Thoracic aorta (tissue), 2 donors: ENCODE measurements at regions not wholly inside any gene's neighbourhood (a gene's known extent, or its start where the extent isn't known, plus 50 kb on each side); places are given as distances from the start of the nearest gene placed in this dataset.

Experiments
- ATAC-seq: fragments of 150-250 bp; one replicate; pipeline ENCODE4 v1.8.0; 2017; ENCODE audit warnings: low read depth; ENCODE audit not compliant: insufficient number of reproducible peaks, low FRiP score
- DNase-seq: peaks from one replicate; pipeline ENCODE4 v3.0.0-alpha.2; 2020; ENCODE audit warnings: low spot score
- H3K27ac ChIP-seq, 2 donors: fragments of 200-600 bp; sonication (generic); 1 replicate in 1 of 2; 2 replicates in 1 of 2; pipeline ENCODE4 v1.5.1; 2016; ENCODE audit warnings: mild to moderate bottlenecking in 2 of 2, moderate library complexity in 2 of 2
- H3K27me3 ChIP-seq: fragments of 200-600 bp; sonication (generic); replicated peaks from 2 replicates; pipeline ENCODE4 v1.6.0; 2016; ENCODE audit warnings: mild to moderate bottlenecking; ENCODE audit not compliant: insufficient read depth
- H3K36me3 ChIP-seq: fragments of 200-600 bp; sonication (generic); one replicate; pipeline ENCODE4 v1.5.1; 2016
- H3K4me1 ChIP-seq, 2 donors: fragments of 200-600 bp; sonication (generic); 1 replicate in 1 of 2; 2 replicates in 1 of 2; pipeline versions ENCODE4 v1.5.1 to v1.6.0; 2016; ENCODE audit warnings: low read depth in 2 of 2, mild to moderate bottlenecking in 1 of 2; ENCODE audit not compliant: control insufficient read depth in 1 of 2
- H3K4me3 ChIP-seq: fragments of 200-600 bp; sonication (generic); 2 replicates; pipeline ENCODE4 v1.5.1; 2016; ENCODE audit warnings: mild to moderate bottlenecking
- H3K9me3 ChIP-seq: fragments of 200-600 bp; sonication (generic); 2 replicates; pipeline ENCODE4 v1.5.1; 2016
- TF ChIP-seq, protein P1 (sequence below): fragments of 200-600 bp; sonication (generic); IDR thresholded peaks from one replicate; pipeline ENCODE4 v1.5.1; 2019; ENCODE audit warnings: antibody characterized with exemption

DNA sequence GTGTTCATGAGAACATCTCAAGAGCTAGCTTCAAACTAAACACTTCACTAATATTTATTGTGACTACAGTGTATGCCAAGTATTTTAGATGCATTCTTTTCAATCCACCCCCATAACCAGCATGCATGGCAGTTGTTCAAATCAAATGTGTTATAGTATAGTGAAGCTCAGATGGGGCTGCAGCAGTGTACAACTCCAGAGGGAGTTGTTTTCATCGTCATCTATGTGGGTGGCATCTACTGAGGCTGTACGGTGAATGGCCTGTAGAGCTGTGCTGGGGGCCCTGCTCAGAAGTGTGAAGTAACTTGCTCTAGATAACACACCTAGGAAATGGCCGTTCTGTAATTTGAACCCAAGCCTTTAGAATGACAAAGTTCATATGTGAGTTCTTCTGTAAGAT, 71.8 kb upstream of the LRATD1 start:
- Histone ChIP-seq H3K27me3 (no peaks in the 10 kb centered on the region), H3K36me3 (no peaks in the 10 kb centered on the region), H3K9me3 (no peaks in the 10 kb centered on the region), H3K4me1 (no peaks in the 10 kb centered on the region), H3K27ac (no peak overlapping the region), H3K4me3 (no peak overlapping the region)
- TF ChIP-seq, protein P1, sequence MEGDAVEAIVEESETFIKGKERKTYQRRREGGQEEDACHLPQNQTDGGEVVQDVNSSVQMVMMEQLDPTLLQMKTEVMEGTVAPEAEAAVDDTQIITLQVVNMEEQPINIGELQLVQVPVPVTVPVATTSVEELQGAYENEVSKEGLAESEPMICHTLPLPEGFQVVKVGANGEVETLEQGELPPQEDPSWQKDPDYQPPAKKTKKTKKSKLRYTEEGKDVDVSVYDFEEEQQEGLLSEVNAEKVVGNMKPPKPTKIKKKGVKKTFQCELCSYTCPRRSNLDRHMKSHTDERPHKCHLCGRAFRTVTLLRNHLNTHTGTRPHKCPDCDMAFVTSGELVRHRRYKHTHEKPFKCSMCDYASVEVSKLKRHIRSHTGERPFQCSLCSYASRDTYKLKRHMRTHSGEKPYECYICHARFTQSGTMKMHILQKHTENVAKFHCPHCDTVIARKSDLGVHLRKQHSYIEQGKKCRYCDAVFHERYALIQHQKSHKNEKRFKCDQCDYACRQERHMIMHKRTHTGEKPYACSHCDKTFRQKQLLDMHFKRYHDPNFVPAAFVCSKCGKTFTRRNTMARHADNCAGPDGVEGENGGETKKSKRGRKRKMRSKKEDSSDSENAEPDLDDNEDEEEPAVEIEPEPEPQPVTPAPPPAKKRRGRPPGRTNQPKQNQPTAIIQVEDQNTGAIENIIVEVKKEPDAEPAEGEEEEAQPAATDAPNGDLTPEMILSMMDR: no peak
- ATAC-seq (no peak), DNase-seq (no peak)

DNA sequence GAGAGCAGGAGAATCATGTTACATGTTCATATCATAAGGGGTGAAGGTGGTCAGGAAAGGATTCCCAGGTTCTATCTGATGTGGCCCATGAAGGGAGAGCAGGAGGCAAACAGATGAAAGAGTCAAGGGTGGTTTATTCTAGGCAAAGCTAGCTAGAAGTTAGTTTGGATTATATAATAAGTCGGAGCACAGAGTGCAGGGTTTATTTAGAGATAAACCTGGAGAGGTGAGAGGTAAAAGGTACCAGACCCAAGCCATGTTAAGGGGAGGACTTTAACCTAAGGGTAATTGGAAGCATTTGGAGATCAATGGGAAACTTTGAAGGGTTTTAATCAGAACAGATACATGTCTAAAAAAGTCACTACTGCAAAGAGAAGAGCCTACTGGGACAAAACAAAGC, 69.2 kb upstream of the LRATD1 start:
- Histone ChIP-seq H3K27me3 (no peaks in the 10 kb centered on the region), H3K27ac (no peak overlapping the region), H3K9me3 (no peaks in the 10 kb centered on the region), H3K4me1 (no peaks in the 10 kb centered on the region), H3K4me3 (no peak overlapping the region), H3K36me3 (no peaks in the 10 kb centered on the region)
- ATAC-seq (no peak), DNase-seq (no peak)
- TF ChIP-seq, protein P1: no peak

DNA sequence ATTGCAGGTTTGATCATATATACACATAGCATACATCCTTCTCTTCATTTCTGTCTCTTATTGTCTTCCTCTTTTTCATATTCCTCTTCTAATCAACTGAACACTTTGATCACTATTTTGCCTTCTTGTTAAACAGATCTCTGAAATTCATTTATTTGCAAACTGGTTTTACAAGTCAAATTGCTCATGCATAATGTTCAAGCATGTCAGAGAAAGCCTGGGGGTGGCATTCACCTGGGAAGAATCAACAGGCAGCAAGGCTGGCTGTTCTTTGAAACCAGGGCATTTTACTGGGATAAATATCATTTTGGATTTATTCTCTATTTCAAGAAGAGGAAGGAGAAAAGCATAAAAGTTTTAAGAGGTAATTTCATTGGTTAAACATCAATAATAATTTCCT, 66.9 kb upstream of the LRATD1 start:
- Histone ChIP-seq H3K36me3 (no peaks in the 10 kb centered on the region), H3K27me3 (no peaks in the 10 kb centered on the region), H3K4me3 (no peak overlapping the region), H3K9me3 (no peaks in the 10 kb centered on the region), H3K27ac (no peak overlapping the region), H3K4me1 (no peaks in the 10 kb centered on the region)
- DNase-seq: no peak
- TF ChIP-seq, protein P1: no peak
- ATAC-seq: no peak

DNA sequence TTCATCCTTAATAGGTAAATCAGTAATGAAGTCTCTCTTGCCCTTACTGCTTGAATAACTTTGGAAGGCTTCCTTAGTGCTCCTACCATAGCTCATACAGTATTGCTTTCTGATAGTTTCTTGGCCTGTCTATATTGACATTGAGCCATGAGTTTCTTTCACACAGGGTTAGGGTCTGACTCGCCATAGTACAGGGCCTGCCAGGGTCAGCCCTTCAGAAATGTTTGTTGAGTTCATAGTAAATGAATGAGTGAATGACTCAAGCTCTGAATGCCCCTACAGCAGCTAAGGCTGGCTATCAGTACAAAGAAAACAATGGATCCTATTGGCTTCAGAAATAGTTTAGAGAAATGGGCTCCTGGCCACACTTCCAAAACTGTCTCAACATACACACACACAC, 65.0 kb upstream of the LRATD1 start:
- no peaks in the 10 kb centered on the region for H3K27me3 ChIP-seq
- no peak overlapping the region for H3K27ac ChIP-seq
- no peak overlapping the region for H3K4me3 ChIP-seq
- H3K36me3 ChIP-seq: no peaks in the 10 kb centered on the region
- DNase-seq (no peak), ATAC-seq (no peak)
- no peaks in the 10 kb centered on the region for H3K9me3 ChIP-seq
- TF ChIP-seq, protein P1: no peak
- no peaks in the 10 kb centered on the region for H3K4me1 ChIP-seq

DNA sequence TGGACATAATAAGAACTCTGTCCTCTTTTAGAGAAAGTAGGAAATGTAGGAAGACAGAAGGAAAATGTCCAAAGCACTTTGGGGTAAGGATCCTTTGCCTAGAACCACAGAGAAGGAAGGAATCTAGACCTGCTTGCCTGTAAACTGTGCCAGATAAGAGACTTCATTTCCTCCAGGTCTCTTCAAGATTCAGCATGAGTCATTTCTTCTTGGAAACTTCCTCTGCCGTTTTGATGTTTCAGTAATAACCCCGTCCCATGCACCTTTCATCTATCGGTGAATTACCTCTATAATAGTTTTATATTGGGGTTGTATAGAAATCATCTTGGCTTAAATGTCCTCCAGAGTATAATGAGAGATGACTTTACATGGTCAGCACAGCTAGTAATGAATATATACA, 63.2 kb upstream of the LRATD1 start:
- H3K36me3 ChIP-seq: no peaks in the 10 kb centered on the region
- H3K9me3 ChIP-seq: no peaks in the 10 kb centered on the region
- no peak for ATAC-seq
- TF ChIP-seq, protein P1: no peak
- H3K27me3 ChIP-seq: no peaks in the 10 kb centered on the region
- no peaks in the 10 kb centered on the region for H3K4me1 ChIP-seq
- H3K27ac ChIP-seq: no peak overlapping the region
- no peak overlapping the region for H3K4me3 ChIP-seq
- DNase-seq: no peak
